Keratinocyte (primary cell): ENCODE measurements at regions not wholly inside any gene's neighbourhood (a gene's known extent, or its start where the extent isn't known, plus 50 kb on each side); places are given as distances from the start of the nearest gene placed in this dataset.

Experiments used
- DNase-seq: peaks from one replicate; pipeline ENCODE4 v3.0.0-alpha.2; 2011; ENCODE audit warnings: low read depth, missing footprints, low spot score
- FAIRE-seq: peaks from 2 replicates; lab custom pipeline; 2011; peaks lifted over from hg19 to GRCh38; lab: Jason Lieb, UNC
- H2AFZ ChIP-seq: 2 replicates; pipeline ENCODE4 v1.6.0; 2012; ENCODE audit warnings: low read length, control low read depth, inconsistent platforms; ENCODE audit not compliant: control insufficient read depth
- H3K27ac ChIP-seq: 2 replicates; pipeline ENCODE4 v1.5.1; 2011; ENCODE audit warnings: low read length; ENCODE audit not compliant: control insufficient read depth, insufficient read depth
- H3K27me3 ChIP-seq: 3 replicates; pipeline ENCODE4 v1.6.0; 2011; ENCODE audit warnings: low read length; ENCODE audit not compliant: control insufficient read depth, insufficient read depth; ENCODE audit errors: extremely low read depth
- H3K36me3 ChIP-seq, 2 experiments: 2 replicates in 1 of 2; 3 replicates in 1 of 2; pipeline ENCODE4 v1.5.1; 2011; ENCODE audit warnings: low read length in 2 of 2, mild to moderate bottlenecking in 1 of 2; ENCODE audit not compliant: control insufficient read depth in 2 of 2, insufficient read depth in 2 of 2; ENCODE audit errors: extremely low read depth in 1 of 2
- H3K4me1 ChIP-seq: 3 replicates; pipeline ENCODE4 v1.5.1; 2011; ENCODE audit warnings: low read length; ENCODE audit not compliant: control insufficient read depth, insufficient read depth; ENCODE audit errors: extremely low read depth
- H3K4me2 ChIP-seq: 3 replicates; pipeline ENCODE4 v1.6.0; 2011; ENCODE audit warnings: low read depth, low read length; ENCODE audit not compliant: control insufficient read depth, insufficient read depth; ENCODE audit errors: extremely low read depth
- H3K4me3 ChIP-seq, 3 experiments: fragments of 200-600 bp in 1 of 3; sonication (generic) in 1 of 3; 2 replicates in 2 of 3; 3 replicates in 1 of 3; pipeline ENCODE4 v1.5.1; 2011 to 2016; ENCODE audit warnings: low read length in 3 of 3, mild to moderate bottlenecking in 3 of 3, control low read depth in 2 of 3, inconsistent platforms in 1 of 3, low read depth in 1 of 3, mixed read lengths in 1 of 3, mixed run types in 1 of 3, moderate library complexity in 1 of 3; ENCODE audit not compliant: control insufficient read depth in 2 of 3, insufficient read depth in 2 of 3; ENCODE audit errors: extremely low read depth in 1 of 3
- H3K79me2 ChIP-seq: 2 replicates; pipeline ENCODE4 v1.6.0; 2012; ENCODE audit warnings: low read length; ENCODE audit not compliant: control insufficient read depth, insufficient read depth
- H3K9ac ChIP-seq: 3 replicates; pipeline ENCODE4 v1.6.0; 2011; ENCODE audit warnings: low read length; ENCODE audit not compliant: control insufficient read depth, insufficient read depth; ENCODE audit errors: extremely low read depth
- H3K9me1 ChIP-seq: 3 replicates; pipeline ENCODE4 v1.6.0; 2011; ENCODE audit warnings: low read length; ENCODE audit not compliant: control insufficient read depth, insufficient read depth; ENCODE audit errors: extremely low read depth
- H3K9me3 ChIP-seq: 2 replicates; pipeline ENCODE4 v1.5.1; 2012; ENCODE audit warnings: low read depth, low read length; ENCODE audit not compliant: control insufficient read depth
- H4K20me1 ChIP-seq: 3 replicates; pipeline ENCODE4 v1.6.0; 2011; ENCODE audit warnings: low read length; ENCODE audit not compliant: control insufficient read depth, insufficient read depth; ENCODE audit errors: extremely low read depth
- EZH2 ChIP-seq: IDR thresholded peaks from one replicate; pipeline ENCODE4 v1.6.1; 2012; ENCODE audit warnings: inconsistent platforms, mild to moderate bottlenecking, low read length, moderate library complexity
- dilution Hi-C: fragments of 300-500 bp; cut with MboI; formaldehyde crosslinking; loops from one replicate; pipeline ENCODE4 v1.7.0; 2020; ENCODE audit warnings: low sequenced_read_pairs; ENCODE audit not compliant: extremely low pct_ligation_motif_present
- TF ChIP-seq, protein P1 (sequence below), 3 experiments: IDR thresholded peaks in 1 of 3; conservative IDR thresholded peaks in 1 of 3; optimal IDR thresholded peaks in 1 of 3; 2 replicates in 2 of 3; 3 replicates in 1 of 3; pipeline versions ENCODE3 to v1.5.1; 2011; ENCODE audit warnings: low read length in 3 of 3, mild to moderate bottlenecking in 3 of 3, moderate library complexity in 2 of 3, control low read depth in 1 of 3, inconsistent platforms in 1 of 3; ENCODE audit not compliant: insufficient read depth in 2 of 3; ENCODE audit errors: extremely low read depth in 1 of 3

- Histone ChIP-seq H2AFZ (no peak overlapping the region), H3K9ac (no peak overlapping the region), H3K27ac (no peak overlapping the region), H3K4me2 (no peak overlapping the region), H3K4me1 (no peaks in the 10 kb centered on the region), H3K9me3 (no peaks in the 10 kb centered on the region), H4K20me1 (no peaks in the 10 kb centered on the region), H3K27me3 (no peaks in the 10 kb centered on the region), H3K4me3 (no peak overlapping the region), H3K9me1 (no peaks in the 10 kb centered on the region), H3K36me3 (no peaks in the 10 kb centered on the region), H3K79me2 (no peaks in the 10 kb centered on the region)
- DNase-seq: no peak
- TF ChIP-seq, protein P1, sequence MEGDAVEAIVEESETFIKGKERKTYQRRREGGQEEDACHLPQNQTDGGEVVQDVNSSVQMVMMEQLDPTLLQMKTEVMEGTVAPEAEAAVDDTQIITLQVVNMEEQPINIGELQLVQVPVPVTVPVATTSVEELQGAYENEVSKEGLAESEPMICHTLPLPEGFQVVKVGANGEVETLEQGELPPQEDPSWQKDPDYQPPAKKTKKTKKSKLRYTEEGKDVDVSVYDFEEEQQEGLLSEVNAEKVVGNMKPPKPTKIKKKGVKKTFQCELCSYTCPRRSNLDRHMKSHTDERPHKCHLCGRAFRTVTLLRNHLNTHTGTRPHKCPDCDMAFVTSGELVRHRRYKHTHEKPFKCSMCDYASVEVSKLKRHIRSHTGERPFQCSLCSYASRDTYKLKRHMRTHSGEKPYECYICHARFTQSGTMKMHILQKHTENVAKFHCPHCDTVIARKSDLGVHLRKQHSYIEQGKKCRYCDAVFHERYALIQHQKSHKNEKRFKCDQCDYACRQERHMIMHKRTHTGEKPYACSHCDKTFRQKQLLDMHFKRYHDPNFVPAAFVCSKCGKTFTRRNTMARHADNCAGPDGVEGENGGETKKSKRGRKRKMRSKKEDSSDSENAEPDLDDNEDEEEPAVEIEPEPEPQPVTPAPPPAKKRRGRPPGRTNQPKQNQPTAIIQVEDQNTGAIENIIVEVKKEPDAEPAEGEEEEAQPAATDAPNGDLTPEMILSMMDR (optimal IDR thresholded peaks at IDR 0.05 in 1 of 3, IDR thresholded peaks at IDR 0.05 in 1 of 3, conservative IDR thresholded peaks at IDR 0.05 in 1 of 3; ENCODE audit: extremely low read depth in 1 of 3, insufficient read depth in 2 of 3, low read length in 3 of 3): no peak
- no peak for TF ChIP-seq EZH2
- FAIRE-seq: no peak
- dilution Hi-C loops: no loop called here
Measured at GRCh38 chr5:17438027-17438426, 60.0 kb upstream of the TAF11L2 start.

- H3K9me1 ChIP-seq: no peaks in the 10 kb centered on the region
- no peak overlapping the region for H3K4me3 ChIP-seq
- no peak overlapping the region for H3K4me2 ChIP-seq
Measured at GRCh38 chr5:17439956-17440355, 58.1 kb upstream of the TAF11L2 start.

More at GRCh38 chr5:17439956-17440355, 58.1 kb upstream of the TAF11L2 start:
- no peak overlapping the region for H2AFZ ChIP-seq
- H3K9ac ChIP-seq: no peak overlapping the region
- H4K20me1 ChIP-seq: no peaks in the 10 kb centered on the region
- TF ChIP-seq, protein P1 (optimal IDR thresholded peaks at IDR 0.05 in 1 of 3, IDR thresholded peaks at IDR 0.05 in 1 of 3, conservative IDR thresholded peaks at IDR 0.05 in 1 of 3; ENCODE audit: extremely low read depth in 1 of 3, insufficient read depth in 2 of 3, low read length in 3 of 3): no peak
- no peak for TF ChIP-seq EZH2
- H3K27me3 ChIP-seq: no peaks in the 10 kb centered on the region
- no peak overlapping the region for H3K27ac ChIP-seq
- no peaks in the 10 kb centered on the region for H3K9me3 ChIP-seq
- no peaks in the 10 kb centered on the region for H3K36me3 ChIP-seq
- dilution Hi-C loops: no loop called here
- DNase-seq (no peak), FAIRE-seq (no peak)
- H3K4me1 ChIP-seq: no peaks in the 10 kb centered on the region
- no peaks in the 10 kb centered on the region for H3K79me2 ChIP-seq
